Endothelial cell of hepatic sinusoid (primary cell): ENCODE measurements at regions not wholly inside any gene's neighbourhood (a gene's known extent, or its start where the extent isn't known, plus 50 kb on each side); places are given as distances from the start of the nearest gene placed in this dataset.

Source experiments
- in situ Hi-C: cut with HindIII; loops from 2 replicates; pipeline ENCODE4 v1.10.0; 2017; ENCODE audit warnings: low sequenced_read_pairs

GRCh38 chr11:26023057-26023456, 308.9 kb upstream of the ANO3 start:
- in situ Hi-C loops = no loop called here

GRCh38 chr11:26025676-26026075, 306.3 kb upstream of the ANO3 start:
- in situ Hi-C loops = no loop called here

- in situ Hi-C loops = no loop called here
Measured at GRCh38 chr11:26026078-26026477, 305.9 kb upstream of the ANO3 start.

GRCh38 chr11:26027887-26028286, 304.0 kb upstream of the ANO3 start:
- in situ Hi-C loops = no loop called here

GRCh38 chr11:26028393-26028911, 303.5 kb upstream of the ANO3 start:
- in situ Hi-C loops = no loop called here

GRCh38 chr11:26030399-26030798, 301.5 kb upstream of the ANO3 start:
- in situ Hi-C loops = no loop called here

- in situ Hi-C loops = no loop called here
Measured at GRCh38 chr11:26032241-26032640, 299.7 kb upstream of the ANO3 start.

GRCh38 chr11:26035696-26036095, 296.2 kb upstream of the ANO3 start:
- in situ Hi-C loops = no loop called here

- in situ Hi-C loops = no loop called here
Measured at GRCh38 chr11:26037716-26038115, 294.2 kb upstream of the ANO3 start.

GRCh38 chr11:26040339-26040738, 291.6 kb upstream of the ANO3 start:
- in situ Hi-C loops = no loop called here

- in situ Hi-C loops = no loop called here
Measured at GRCh38 chr11:26042113-26042512, 289.8 kb upstream of the ANO3 start.

GRCh38 chr11:26043665-26044064, 288.3 kb upstream of the ANO3 start:
- in situ Hi-C loops = no loop called here

GRCh38 chr11:26044389-26044788, 287.5 kb upstream of the ANO3 start:
- in situ Hi-C loops = no loop called here

GRCh38 chr11:26045082-26045481, 286.8 kb upstream of the ANO3 start:
- in situ Hi-C loops = no loop called here

- in situ Hi-C loops = no loop called here
Measured at GRCh38 chr11:26048271-26048670, 283.7 kb upstream of the ANO3 start.

- in situ Hi-C loops = no loop called here
Measured at GRCh38 chr11:26053966-26054365, 278.0 kb upstream of the ANO3 start.

- in situ Hi-C loops = no loop called here
Measured at GRCh38 chr11:26062660-26063059, 269.3 kb upstream of the ANO3 start.

- in situ Hi-C loops = no loop called here
Measured at GRCh38 chr11:26063915-26064314, 268.0 kb upstream of the ANO3 start.

GRCh38 chr11:26065944-26066343, 266.0 kb upstream of the ANO3 start:
- in situ Hi-C loops = no loop called here

- in situ Hi-C loops = no loop called here
Measured at GRCh38 chr11:26070714-26071380, 261.1 kb upstream of the ANO3 start.

GRCh38 chr11:26072614-26073153, 259.2 kb upstream of the ANO3 start:
- in situ Hi-C loops = no loop called here

GRCh38 chr11:26073646-26074045, 258.3 kb upstream of the ANO3 start:
- in situ Hi-C loops = no loop called here
